Fibroblast of skin of right biceps (primary cell): ENCODE measurements at regions not wholly inside any gene's neighbourhood (a gene's known extent, or its start where the extent isn't known, plus 50 kb on each side); places are given as distances from the start of the nearest gene placed in this dataset.
"Not testable (repeated sequence)": the region's sequence is repeated elsewhere in the genome, so short reads cannot be mapped to it uniquely, and the experiment has no call there.

ENCODE experiments used
- DNase-seq: peaks from one replicate; pipeline ENCODE4 v3.0.0-alpha.2; 2013

DNA sequence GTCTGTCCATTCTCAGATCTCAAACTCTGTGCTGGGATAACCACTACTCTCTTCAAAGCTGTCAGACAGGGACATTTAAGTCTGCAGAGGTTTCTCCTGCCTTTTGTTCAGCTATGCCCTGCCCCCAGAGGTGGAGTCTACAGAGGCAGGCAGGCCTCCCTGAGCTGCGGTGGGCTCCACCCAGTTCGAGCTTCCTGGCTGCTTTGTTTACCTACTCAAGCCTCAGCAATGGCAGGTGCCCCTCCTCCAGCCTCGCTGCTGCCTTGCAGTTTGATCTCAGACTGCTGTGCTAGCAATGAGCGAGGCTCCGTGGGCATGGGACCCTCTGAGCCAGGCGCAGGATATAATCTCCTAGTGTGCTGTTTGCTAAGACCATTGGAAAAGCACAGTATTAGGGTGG lies 53.1 kb upstream of the HUNK start:
- DNase-seq = not testable (repeated sequence)

DNA sequence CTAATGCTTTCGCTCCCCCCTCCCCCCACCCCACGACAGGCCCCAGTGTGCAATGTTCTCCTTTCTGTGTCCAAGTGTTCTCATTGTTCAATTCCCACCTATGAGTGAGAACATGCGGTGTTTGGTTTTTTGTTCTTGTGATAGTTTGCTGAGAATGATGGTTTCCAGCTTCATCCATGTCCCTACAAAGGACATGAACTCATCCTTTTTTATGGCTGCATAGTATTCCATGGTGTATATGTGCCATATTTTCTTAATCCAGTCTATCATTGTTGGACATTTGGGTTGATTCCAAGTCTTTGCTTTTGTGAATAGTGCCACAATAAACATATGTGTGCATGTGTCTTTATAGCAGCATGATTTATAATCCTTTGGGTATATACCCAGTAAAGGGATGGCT lies 58.5 kb upstream of the HUNK start:
- DNase-seq = not testable (repeated sequence)

DNA sequence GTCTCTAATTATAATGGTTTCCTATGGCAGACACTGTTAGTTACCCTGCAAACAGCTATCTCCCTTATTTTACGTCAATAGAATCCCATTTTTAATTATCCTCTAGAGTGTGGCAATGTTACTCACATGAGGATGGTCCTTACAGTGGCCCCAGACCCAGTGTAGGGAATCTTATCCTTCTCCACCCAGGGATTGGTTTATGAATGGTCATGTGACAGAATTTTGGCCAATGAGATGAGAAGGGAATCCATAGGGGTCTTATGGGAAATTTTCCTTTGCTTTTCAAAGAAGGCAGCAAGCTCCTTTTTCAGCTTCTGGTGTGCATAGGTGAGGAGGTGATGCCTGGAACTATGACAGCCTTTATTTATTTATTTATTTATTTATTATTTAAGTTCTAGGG lies 59.0 kb upstream of the HUNK start:
- DNase-seq = no peak

DNA sequence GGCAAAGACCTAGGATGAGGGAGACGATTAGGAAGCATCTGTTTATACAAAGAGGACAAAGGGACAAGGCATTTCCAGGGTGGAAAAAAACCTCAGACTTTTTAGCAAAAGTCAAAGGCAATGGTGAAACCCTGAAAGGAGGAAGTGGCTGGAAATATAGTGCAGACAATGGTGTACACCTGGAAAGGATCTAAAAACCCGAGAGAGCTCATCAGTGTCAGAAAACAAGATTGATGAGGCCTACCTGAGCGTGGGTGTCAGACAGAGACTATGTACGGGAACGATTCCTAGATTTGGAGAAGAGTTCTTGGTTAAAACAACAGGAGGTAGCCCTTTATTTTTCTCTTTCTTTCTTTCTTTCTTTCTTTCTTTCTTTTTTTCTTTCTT lies 68.8 kb upstream of the HUNK start:
- no peak for DNase-seq

DNA sequence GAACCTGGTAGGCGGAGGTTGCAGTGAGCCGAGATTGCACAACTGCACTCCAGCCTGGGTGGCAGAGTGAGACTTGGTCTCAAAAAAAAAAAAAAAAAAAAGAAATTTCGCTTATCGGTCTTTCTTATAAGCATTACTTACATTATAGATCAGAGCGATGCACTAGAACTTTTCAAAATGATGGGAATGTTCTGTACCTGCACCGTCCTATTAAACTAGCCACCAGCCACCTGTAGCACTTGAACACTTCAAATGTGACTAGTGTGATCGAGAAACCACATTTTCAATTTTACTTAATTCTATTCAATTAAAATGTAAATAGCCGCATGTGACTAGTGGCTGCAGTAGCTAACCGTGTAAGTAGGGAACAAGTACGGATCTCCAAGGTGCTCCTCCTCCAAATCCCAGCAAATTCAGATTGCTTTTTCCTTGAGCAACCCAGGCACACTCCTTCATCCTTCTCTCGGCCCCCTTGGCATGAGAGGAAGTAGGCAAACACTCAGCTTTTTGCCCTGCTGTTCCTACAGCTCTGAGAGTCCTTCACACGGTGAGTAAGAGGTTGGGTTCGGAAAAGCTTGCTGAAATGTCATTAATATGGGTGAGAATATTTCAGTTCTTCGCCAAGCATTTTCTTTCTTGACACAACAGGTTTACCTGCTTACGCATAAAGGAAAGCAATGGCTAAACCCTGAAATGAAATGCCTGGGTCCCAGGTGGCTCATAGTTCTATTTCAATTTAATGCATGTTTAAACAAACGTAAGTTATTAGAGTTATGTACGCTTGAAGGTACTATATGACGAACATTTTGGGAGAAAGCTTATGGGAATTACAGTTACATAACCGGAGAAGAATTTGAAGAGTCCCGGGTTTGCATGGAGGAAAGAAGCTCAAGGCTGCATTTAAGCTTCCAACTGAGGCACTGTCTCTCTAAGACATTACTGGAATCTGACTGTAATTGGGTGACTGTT lies 69.5 kb upstream of the HUNK start:
- no peak for DNase-seq

DNA sequence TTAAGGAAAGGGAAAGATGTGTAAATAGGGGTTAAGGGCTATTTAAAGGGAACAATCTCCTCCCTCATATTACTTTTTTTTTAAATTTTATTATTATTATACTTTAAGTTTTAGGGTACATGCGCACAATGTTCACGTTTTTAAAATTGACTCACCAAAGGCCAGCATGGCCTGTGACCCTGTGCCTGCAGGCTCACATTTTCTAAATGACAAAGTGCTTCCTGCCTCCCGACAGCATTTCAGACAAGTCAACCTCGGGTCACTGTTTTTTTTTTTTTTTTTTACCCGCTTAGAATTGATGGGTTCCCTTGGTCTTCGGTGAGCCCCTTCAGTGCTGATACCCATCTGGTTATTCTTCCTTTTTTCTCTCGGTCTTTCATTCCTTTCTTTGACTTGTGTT lies 70.4 kb upstream of the SCAF4 start:
- DNase-seq = no peak

DNA sequence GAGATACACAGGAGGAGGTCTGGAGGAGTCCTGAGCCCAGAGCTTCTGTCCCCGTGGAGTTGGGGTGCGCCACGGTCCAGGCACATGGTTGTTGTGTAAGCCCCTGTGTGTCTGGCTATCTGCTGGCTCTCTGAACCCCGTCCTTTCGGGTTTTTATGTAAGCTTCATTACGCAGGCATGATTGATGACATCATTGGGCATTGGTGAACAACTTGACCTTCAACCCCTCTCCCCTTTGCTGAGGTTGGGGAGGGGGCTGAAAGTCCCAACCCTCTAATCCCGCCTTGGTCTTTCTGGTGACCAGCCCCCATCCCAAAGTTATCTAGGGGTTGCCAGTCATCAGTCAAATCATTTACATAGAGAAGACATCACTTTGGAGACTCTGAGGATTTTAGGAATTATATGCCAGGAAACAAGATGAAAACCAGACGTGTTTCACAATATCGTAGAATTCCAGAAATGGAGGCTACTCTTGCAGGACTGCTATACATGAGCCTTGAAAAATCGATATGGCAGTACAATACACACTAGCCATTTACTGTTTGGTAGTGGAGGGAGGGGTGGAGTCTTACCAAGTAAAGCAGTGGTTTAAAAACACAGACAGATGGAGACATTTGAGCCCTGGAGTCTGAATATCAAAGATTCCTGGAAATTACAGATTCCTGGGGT lies 69.8 kb upstream of the SCAF4 start:
- DNase-seq = no peak

DNA sequence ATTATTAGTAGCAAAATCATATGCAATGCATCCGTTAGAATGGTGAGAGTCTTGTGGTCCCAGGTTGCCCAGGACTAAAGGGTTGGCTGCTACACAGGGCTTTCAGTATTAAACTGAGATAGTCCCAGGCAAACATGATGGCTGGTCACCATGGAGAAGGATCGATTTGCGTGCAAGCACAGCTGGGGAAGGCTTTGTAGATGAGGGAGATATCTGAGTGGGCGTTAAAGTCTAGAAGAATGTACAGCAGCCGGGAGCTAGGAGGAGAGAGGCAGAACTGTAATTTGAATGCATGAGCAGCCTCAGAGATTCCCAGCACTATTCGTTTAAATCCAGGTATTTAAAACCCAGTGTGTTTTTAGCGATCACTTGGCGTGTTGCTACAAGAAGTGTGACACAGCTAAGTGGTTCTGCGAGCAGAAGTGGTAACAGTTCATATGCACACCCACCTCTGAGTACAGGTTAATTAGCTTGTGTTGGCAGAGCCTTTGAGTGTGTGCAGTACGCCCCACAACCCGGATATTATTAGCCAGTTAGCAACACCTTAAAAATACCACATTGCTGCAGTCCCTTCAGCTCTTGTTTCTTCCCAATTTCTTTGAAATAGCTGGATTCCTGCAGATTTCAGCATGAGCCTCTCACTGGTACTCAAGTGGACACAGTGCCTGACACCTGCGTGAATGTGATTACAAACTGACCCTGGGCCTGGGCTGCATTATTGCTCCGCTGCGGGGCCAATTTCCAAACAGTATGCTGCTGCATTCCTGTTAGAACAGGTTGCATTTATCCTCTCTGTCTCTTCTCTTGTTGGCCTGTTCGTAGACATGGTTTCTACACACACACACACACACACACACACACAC lies 67.2 kb upstream of the SCAF4 start:
- no peak for DNase-seq

DNA sequence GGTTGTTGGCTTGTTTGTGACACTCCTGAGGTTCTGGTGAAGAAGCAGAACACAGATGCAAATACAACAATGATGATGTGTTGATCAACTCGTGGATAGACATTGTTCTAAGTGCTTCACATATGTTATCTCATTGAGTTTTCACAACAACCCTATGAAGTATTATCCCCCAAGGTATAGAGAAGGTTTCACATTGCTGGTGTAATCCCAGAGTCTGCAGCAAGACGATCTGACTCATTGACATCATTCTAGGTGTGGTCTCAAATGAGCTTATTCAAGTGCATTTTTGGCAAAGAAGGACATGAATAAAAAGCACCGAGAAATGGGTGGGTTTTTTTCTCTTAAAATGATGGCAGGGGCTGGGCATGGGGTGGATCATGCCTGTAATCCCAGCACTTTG lies 64.1 kb upstream of the SCAF4 start:
- DNase-seq = no peak

DNA sequence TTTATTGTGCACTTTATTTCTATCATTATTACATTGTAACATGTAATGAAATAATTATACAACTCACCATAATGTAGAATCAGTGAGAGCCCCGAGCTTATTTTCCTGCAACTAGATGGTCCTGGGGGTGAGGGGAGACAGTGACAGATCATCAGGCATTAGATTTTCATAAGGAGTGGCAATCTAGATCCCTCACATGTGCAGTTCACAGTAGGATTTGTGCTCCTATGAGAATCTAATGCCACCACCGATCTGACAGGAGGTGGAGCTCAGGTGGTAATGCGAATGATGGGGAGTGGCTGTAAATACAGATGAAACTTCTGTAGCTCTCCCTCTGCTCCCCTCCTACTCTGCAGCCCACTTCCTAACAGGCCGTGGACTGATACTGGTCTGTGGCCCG lies 58.5 kb upstream of the SCAF4 start:
- DNase-seq = not testable (repeated sequence)

DNA sequence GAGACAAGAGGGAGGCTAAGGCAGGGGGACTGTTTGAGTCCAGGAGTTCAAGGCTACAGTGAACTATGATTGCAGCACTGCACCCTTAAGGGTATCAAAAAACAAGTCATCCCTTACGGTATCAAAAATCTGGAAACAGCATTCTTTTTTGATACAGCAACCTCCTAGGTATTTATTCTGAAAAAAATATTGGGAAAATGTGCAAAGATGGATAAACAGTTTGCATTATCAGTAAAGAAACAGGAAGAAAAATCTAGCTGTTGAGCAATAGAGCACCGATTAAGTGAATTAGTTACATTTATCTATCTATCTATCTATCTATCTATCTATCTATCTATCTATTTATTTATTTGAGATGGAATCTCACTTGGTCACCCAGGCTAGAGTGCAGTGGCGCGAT lies 56.7 kb upstream of the SCAF4 start:
- no peak for DNase-seq

DNA sequence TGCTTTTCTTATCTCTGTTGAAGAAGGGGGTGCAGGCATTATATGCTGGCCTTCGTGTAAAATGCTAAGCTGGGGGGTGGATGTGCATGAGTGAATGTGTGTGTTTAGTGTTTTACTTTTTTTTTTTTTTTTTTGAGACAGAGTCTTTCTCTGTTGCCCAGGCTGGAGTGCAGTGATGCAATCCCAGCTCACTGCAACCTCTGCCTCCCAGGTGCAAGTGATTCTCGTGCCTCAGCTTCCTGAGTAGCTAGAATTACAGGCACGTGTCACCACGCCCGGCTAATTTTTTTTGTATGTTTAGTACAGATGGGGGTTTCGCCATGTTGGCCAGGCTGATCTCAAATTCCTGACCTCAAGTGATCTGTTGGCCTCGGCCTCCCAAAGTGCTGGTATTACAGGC lies 55.8 kb upstream of the SCAF4 start:
- DNase-seq = not testable (repeated sequence)

DNA sequence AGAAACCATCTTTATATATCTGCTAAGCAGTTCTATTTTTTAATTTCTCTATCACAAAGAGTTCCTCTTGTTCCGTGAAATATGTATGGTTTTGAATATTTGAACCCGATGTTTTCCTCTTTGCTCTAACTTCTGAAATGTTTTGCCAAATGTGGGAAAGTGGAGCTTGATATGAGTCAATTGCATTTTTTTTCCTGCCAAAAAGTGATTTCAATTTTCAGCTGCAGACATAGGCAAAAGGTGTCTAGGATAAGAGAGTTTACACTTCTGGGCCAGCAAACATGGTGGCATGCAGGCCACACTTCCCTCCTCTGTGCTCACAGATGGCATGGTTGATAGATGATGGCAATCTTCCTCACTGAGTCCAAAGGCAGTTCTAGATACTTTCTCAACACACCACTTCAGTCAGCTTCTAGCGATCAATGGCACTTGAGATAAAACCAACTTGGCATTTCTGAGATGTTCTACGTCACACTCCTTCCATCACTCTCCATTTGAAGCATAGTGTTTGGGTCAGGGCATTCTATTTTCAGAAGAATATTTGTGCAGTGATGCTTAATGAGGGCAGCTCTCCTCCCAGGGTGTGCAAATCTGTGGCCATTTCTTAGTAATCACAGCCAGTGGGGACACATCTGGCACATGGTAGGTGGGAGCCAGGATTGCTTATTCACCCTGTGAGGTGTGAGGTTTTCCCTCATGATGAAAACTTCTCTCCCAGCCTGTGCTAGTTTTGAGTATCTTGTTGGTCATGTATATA lies 54.4 kb upstream of the SCAF4 start:
- no peak for DNase-seq

DNA sequence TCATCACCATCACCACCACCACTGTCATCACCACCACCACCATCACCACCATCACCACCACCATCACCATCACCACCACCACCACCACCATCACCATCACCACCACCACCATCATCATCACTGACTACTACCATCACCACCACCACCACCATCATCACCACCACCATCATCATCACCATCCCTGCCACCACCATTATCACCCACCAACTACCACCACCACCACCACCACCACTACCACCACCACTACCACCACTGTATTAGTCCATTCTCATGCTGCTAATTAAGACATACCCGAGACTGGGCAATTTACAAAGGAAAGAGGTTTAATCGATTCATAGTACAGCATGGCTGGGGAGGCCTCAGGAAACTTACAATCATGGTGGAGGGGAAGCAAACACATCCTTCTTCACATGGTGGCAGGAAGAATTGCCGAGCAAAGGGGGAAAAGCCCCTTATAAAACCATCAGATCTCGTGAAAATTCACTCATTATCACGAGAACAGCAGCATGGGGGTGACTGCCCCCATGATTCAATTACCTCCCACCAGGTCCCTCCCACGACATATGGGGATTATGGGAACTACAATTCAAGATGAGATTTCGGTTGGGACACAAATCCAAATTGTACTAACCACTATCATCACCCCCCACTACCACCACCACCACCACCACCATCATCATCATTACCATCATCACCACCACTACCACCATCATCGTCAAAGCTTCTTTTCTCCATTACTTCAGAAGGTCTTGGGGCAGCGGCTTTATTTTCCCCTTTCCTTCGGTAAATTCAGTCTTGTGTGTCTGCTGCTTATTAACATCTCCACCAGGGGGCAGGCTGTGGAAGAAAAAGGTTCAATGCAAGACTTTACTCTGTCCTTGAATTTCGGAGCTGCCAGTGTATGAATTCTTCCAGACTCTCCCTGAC lies 53.6 kb upstream of the SCAF4 start:
- peak; percentile 70 for DNase-seq

DNA sequence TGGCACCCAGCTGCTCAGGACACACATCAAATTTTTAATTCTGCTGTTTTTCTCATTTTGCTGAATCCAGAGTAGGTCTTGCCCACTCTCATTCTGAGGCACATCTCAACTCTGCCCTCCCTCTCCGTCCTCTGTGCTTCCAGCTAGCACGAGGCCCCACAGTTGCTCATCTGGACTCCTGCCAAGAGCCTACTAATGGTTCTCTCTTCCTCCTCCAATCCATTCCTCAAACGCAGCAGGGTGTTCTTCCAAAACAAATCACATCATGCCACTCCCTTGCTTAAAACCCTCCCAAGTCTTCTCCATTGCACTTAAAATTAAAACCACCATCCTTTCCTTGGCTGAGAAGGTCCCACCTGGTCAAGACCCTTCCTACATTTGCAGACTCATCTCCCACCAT lies 49.8 kb upstream of the SCAF4 start:
- peak; percentile 72 for DNase-seq
